Activated T-cell treated with anti-CD3 and anti-CD28 coated beads, Interleukin-2, amount 50 U/mL, for 4 hours (primary cell): ENCODE measurements at regions not wholly inside any gene's neighbourhood (a gene's known extent, or its start where the extent isn't known, plus 50 kb on each side); places are given as distances from the start of the nearest gene placed in this dataset.

Experiments
- ATAC-seq, 2 donors: fragments of 200-7000 bp; cut with Tn5 transposase; one replicate each; pipeline ENCODE4 v1.10.0; 2021
- DNase-seq: peaks from one replicate; pipeline ENCODE4 v3.0.0-alpha.2; 2020
- H3K27me3 Mint-ChIP-seq: one replicate; pipeline ENCODE4 v1.8.0; 2021; ENCODE audit warnings: low read depth, mixed read lengths
- H3K36me3 Mint-ChIP-seq: one replicate; pipeline ENCODE4 v1.8.0; 2022; ENCODE audit warnings: mixed read lengths; ENCODE audit not compliant: insufficient read depth
- H3K4me1 Mint-ChIP-seq: one replicate; pipeline ENCODE4 v1.8.0; 2021; ENCODE audit warnings: low read depth, mixed read lengths
- H3K4me3 Mint-ChIP-seq: one replicate; pipeline ENCODE4 v1.8.0; 2021; ENCODE audit warnings: mild to moderate bottlenecking, moderate library complexity, mixed read lengths
- H3K9me3 Mint-ChIP-seq: one replicate; pipeline ENCODE4 v1.8.0; 2021; ENCODE audit warnings: mixed read lengths

DNA sequence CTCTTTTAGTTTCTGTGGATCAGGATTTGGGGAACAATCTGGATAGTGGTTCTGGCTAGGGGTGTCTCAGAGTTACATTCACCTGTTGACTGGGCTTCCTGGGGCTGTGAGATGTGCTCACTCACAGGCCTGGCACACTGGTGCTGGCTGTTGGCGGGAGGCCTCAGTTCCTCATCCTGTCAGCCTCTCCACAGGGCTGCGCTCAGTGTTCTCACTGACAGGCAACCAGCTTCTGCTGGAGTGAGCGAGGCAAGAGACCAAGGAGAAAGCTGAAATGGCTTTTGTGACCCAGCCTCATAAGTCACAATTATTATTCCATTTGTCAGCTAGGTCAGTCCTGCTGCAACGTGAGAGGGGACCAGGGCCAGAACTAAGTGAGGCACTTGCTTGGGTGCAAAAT lies 180.6 kb upstream of the GLI2 start:
- Mint-ChIP-seq H3K36me3 (no peaks in the 10 kb centered on the region), H3K27me3 (peaks cover 27% of the 10 kb centered on the region), H3K9me3 (no peaks in the 10 kb centered on the region), H3K4me3 (no peak overlapping the region), H3K4me1 (no peaks in the 10 kb centered on the region)
- DNase-seq, result no peak
- ATAC-seq, result no peak

DNA sequence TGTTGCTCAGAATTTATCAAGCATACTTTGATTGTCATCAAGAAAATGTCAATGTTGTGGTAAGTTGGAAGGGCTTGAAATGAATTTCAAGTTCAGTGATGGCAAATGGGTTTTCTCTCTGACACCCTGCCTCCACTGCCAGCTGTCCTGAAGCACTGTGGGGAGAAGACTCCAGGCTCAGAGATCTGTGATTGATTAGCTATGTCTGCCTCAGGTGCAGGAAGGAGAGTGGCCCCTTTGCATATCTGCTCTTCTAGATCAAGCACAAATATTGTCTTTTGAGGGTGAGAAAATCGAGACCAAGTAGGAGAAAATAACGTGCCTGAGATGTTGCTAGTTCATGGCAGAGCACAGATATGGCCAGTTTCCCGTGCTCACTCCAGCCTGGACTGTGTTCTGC lies 178.8 kb upstream of the GLI2 start:
- Mint-ChIP-seq H3K36me3 (no peaks in the 10 kb centered on the region), H3K4me3 (no peak overlapping the region), H3K9me3 (no peaks in the 10 kb centered on the region), H3K4me1 (no peaks in the 10 kb centered on the region), H3K27me3 (peaks cover 25% of the 10 kb centered on the region)
- DNase-seq, result no peak
- no peak for ATAC-seq

DNA sequence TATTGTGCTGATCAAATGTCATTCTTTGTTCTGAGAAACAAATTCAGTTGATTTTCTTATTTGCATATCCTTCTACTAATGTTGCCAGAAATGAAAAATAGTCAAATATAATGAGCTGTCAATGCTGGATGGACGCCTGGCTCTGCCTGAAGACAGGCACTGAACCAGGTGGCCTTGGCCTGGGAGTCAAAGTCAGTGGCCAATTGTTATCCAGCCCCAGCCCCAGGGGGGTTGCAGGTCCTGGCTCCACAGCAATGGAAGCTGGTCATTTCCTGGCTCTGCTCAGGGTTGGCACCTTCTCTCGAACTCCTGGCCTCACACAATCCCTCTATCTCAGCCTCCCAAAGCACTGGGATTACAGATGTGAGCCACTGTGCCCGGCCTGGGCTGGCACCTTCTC lies 176.8 kb upstream of the GLI2 start:
- ATAC-seq, result no peak

DNA sequence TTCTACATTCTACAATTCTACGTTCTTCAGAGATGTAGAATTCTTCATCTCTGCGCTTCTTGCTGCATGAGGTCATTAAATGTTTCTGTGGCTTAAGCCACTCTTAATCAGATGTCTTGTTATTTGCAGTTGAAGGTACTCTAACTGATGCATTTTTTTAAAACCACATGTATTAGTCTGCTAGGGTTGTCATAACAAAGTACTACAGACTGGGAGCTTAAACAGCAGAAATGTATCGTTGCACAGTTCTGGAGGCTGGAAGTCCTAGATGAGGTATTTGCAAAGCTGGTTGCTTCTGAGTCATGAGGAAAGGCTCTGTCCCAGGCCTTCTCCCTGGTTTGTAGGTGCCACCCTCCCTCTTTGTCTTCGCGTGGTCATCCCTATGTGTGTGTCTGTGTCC lies 176.3 kb upstream of the GLI2 start:
- no peak for ATAC-seq

More for the DNA sequence above, 176.8 kb upstream of the GLI2 start:
- H3K4me1 Mint-ChIP-seq, result no peaks in the 10 kb centered on the region
- H3K4me3 Mint-ChIP-seq, result no peak overlapping the region
- H3K36me3 Mint-ChIP-seq, result no peaks in the 10 kb centered on the region
- peaks cover 17% of the 10 kb centered on the region for H3K27me3 Mint-ChIP-seq
- no peak for DNase-seq
- no peaks in the 10 kb centered on the region for H3K9me3 Mint-ChIP-seq

DNA sequence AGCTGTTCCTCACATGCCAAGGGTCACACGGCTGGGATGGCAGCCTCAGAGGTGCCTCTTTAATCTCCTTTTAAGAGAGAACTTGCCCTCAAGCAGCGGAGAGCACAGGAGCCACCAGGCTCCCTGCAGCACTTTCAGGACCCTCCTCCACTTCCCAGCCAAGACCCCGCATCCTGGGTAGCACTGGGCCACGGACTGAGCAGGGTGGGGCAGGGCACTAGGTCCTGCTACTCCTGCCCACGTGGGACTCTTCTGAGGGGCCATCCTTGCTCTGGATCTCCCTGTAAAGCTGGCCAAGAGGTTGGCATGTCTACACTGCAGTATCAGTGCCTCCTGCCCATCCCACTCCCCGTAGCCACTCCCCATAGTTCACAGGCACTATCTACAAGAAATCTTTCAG lies 175.3 kb upstream of the GLI2 start:
- Mint-ChIP-seq H3K4me3 (no peak overlapping the region), H3K27me3 (peaks cover 11% of the 10 kb centered on the region), H3K4me1 (no peaks in the 10 kb centered on the region), H3K9me3 (no peaks in the 10 kb centered on the region), H3K36me3 (no peaks in the 10 kb centered on the region)
- ATAC-seq, result no peak
- DNase-seq, result no peak

More for the DNA sequence above, 176.3 kb upstream of the GLI2 start:
- no peak overlapping the region for H3K4me3 Mint-ChIP-seq
- no peaks in the 10 kb centered on the region for H3K36me3 Mint-ChIP-seq
- DNase-seq, result no peak
- no peaks in the 10 kb centered on the region for H3K4me1 Mint-ChIP-seq
- peaks cover 15% of the 10 kb centered on the region for H3K27me3 Mint-ChIP-seq
- H3K9me3 Mint-ChIP-seq, result no peaks in the 10 kb centered on the region

DNA sequence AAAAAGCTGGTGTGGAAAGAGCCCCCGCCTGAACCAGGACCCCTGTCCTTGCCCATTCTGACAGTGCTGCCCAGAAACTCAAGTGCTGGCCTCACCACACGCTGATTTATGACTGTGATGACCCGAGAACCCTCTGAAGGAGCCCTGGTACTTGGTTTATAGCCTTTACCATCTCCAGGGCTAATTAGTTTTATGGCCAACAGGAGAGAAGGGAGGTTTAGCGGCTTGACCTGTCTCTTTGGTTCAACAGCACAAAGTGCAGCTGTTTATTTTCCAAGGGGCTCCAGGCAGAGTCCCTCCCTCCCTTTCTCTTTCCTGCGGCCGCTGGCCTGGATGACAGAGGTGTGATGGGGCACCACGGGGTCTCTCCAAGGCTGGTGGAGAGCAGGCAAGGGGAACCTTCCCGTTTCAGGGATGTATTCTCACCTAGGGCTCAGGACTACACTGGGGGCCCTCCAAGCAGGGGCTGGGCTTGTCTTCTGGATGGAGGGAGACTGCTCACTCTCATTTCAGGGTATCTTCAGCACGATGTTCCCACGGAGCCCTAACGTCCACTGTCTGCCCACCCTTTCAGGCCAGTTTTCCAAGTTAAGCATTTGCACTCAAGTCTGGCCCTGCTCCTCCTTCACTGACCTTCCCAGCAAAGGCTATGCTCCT lies 174.2 kb upstream of the GLI2 start:
- DNase-seq, result no peak
- H3K4me1 Mint-ChIP-seq, result no peaks in the 10 kb centered on the region
- no peaks in the 10 kb centered on the region for H3K36me3 Mint-ChIP-seq
- H3K4me3 Mint-ChIP-seq, result no peak overlapping the region
- no peaks in the 10 kb centered on the region for H3K9me3 Mint-ChIP-seq
- ATAC-seq, result no peak
- H3K27me3 Mint-ChIP-seq, result peaks cover 7% of the 10 kb centered on the region

DNA sequence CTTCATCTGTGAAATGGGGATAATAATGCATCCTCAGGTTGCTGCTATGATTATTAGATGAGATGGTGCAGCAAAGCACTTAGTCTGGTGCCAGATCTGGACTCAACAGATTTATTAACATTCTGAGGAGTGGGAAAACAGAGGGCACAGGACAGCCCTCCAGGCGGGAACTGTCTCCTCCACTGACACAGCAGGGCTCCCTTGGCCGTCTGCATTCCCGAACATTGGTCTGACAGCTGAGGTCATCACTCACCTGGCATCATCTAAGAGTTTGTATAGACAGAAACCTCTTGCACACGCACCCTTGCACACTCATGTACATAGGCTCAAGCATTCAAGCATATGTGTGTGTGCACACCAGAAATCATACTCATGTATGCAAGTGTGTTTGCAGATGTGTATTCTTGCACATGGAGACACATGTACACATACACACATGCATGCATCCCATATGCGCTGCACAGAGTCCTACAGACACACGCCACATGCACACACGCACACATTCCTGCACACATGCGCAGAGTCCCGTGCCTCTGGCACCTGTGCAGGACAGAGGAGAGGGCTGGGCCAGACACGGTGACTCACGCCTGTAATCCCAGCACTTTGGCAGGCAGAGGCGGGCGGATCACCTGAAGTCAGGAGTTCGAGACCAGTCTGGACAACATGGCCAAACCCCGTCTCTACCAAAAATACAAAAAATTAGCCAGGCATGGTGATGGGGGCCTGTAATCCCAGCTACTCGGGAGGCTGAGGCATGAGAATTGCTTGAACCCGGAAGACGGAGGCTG lies 173.3 kb upstream of the GLI2 start:
- Mint-ChIP-seq H3K4me3 (no peak overlapping the region), H3K27me3 (peaks cover 4% of the 10 kb centered on the region), H3K9me3 (no peaks in the 10 kb centered on the region), H3K36me3 (no peaks in the 10 kb centered on the region), H3K4me1 (no peaks in the 10 kb centered on the region)
- DNase-seq (no peak), ATAC-seq (no peak)

DNA sequence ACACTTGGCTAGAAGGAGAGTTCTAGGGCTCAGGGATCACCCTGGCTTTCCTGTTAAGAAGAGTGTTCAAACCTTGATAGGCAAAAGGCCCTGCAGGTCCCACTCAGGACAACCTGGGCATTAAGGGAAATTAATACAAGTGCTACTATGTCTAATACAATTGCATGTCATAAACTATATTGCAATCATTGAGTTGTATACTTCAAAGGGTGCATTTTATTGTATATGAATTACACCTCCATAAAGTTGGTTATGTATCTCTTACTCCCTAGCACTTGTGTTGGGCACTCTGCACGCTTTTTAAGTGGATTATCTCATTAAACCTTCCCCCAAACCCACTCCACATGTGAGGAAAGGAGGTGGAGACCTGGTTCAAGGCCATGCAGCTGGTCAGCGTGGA lies 172.1 kb upstream of the GLI2 start:
- Mint-ChIP-seq H3K9me3 (no peaks in the 10 kb centered on the region), H3K4me3 (no peak overlapping the region), H3K27me3 (peaks cover 2% of the 10 kb centered on the region), H3K4me1 (no peaks in the 10 kb centered on the region), H3K36me3 (no peaks in the 10 kb centered on the region)
- ATAC-seq, result no peak
- DNase-seq, result no peak

DNA sequence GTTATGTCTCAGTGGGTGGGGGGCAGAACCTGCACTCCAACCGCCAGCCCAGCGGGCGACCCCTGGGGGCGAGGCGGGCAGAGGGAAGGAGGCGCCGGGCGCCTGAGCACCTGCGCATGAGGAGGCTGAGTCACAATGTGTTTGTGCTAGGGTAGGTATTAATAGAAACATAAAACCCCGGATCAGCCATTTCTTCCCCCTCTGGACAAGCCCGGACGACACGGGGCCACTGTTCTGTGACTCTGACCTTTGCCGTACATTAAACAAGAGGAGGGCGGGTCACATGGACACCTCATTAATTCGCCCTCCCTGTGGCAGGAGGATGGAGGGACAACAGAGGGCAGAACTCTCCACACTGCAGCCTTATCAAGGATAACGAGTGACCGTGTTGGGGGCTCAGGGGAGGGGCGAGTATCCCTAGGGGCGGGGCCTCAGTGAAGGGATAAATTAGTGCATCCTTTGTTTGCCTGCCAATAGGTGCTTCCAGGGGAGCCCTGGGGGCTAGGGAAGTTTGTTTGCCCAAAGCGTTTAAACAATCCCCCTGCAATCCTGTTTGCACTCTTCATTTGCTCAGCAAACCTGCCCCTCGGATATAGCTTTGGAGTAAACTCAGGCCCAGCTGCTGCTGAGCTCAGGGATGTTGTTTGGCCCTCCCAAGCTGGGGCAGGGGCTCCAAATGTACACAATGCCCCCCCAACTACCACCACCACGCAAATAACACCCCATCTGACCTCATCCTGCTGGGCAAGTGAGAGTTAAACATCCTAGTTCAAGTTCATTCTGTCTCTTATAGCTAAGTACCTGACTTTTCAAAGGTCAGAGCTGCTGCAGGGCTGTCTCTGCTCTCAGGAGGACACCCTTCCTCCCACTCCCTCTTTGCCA lies 171.2 kb upstream of the GLI2 start:
- H3K4me3 Mint-ChIP-seq, result no peak overlapping the region
- no peak for ATAC-seq
- H3K36me3 Mint-ChIP-seq, result no peaks in the 10 kb centered on the region
- no peaks in the 10 kb centered on the region for H3K4me1 Mint-ChIP-seq
- DNase-seq, result no peak
- H3K27me3 Mint-ChIP-seq, result peaks cover 2% of the 10 kb centered on the region
- no peaks in the 10 kb centered on the region for H3K9me3 Mint-ChIP-seq

DNA sequence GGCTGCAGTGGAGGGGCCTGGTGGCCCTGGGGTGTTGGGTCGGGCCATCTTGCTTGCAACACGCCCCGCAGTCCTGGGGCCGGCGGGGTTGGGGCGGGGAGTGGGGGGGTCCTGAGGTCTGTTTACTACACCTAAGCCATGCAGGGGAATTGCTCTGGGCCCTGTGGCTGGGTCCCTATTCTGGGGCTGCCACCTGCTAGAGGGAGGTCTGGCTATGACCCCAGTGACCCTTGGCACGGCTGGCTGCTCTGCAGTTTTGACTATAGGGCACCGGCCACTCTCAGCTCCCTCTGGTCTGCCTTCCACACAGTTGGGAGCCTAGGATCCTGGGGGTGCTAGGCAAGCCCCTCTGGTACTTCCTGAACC lies 170.6 kb upstream of the GLI2 start:
- Mint-ChIP-seq H3K9me3 (no peaks in the 10 kb centered on the region), H3K36me3 (no peaks in the 10 kb centered on the region), H3K4me3 (no peak overlapping the region), H3K4me1 (no peaks in the 10 kb centered on the region), H3K27me3 (peaks cover 2% of the 10 kb centered on the region)
- ATAC-seq (no peak), DNase-seq (no peak)

DNA sequence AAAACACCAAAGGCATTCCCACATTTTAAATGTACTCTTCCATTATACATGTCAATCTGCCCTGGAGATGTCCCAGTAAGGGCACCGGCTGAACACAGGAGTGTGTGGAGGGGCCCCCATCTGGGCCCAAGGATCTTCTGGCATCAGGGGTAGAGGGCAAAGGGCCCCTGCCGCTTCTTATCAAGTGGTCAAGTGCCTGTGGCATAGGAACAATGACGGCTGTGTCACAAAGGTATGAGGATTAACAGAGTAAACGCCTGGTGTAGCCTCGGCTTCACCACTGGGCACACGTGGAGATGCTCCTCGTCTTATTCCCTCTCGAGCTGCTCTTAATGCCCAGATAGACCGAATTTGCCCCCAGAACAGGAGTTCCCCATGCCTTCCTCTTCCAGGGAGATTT lies 169.7 kb upstream of the GLI2 start:
- DNase-seq, result no peak
- no peak overlapping the region for H3K4me3 Mint-ChIP-seq
- peaks cover 2% of the 10 kb centered on the region for H3K27me3 Mint-ChIP-seq
- H3K4me1 Mint-ChIP-seq, result no peaks in the 10 kb centered on the region
- ATAC-seq, result no peak
- H3K9me3 Mint-ChIP-seq, result no peaks in the 10 kb centered on the region
- no peaks in the 10 kb centered on the region for H3K36me3 Mint-ChIP-seq

DNA sequence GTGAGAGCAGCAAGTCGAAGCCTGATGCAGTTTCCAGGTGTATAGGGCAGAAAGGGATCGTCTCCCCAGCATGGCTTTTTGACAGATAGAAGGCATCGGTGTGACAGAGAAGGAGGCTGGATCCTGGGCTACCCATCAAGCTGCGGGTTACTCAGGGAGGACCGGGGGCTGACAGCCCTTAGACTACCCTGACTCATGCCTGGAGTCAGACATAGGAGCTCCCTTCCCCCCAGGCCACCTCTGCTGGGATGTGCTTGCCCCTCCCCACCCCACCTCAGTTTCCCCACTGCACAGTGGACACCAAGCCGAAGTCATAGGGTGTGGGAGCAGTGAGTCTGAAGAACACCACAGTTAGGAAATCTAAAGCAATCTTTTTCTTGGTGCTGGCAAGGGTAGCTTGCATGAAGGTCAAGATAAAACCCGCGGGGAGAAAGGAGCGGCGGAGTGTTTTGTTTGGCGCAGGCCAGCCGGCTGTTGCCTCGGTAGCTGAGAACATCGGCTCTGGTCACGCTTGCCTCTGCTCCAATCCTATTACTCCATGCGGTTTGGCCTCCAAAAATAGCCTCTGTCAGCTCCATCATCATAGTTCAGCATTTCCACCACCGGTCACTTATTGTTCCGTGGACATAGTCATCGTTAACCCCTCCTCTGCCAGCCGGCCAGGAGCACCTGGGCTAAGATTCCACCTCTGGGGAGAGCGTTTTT lies 169.2 kb upstream of the GLI2 start:
- ATAC-seq (no peak), DNase-seq (no peak)
- no peaks in the 10 kb centered on the region for H3K9me3 Mint-ChIP-seq

DNA sequence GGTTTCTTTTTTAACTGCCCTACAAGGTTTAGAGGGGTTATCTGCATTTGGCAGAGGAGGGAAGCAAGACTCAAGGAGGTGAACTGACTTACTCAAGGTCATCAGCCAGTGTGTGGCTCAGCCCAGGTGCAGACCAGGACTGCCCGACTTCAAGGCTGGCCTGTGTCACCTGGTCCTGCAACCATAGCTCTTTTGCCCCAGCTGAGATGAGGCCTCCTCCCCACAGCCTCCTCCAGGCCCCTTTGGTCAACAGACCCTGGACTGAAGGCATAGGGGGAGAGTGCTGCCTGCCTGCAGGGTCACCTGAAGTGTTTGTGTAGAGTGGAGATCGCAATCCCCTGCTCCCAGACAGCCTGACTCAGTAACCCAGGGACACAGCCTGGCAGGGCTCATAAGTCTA lies 168.5 kb upstream of the GLI2 start:
- DNase-seq (no peak), ATAC-seq (no peak)
- H3K4me3 Mint-ChIP-seq, result no peak overlapping the region
- H3K9me3 Mint-ChIP-seq, result no peaks in the 10 kb centered on the region
- no peaks in the 10 kb centered on the region for H3K4me1 Mint-ChIP-seq
- H3K27me3 Mint-ChIP-seq, result peaks cover under 1% of the 10 kb centered on the region
- no peaks in the 10 kb centered on the region for H3K36me3 Mint-ChIP-seq

More for the DNA sequence above, 169.2 kb upstream of the GLI2 start:
- H3K36me3 Mint-ChIP-seq, result no peaks in the 10 kb centered on the region
- no peak overlapping the region for H3K4me3 Mint-ChIP-seq
- peaks cover 2% of the 10 kb centered on the region for H3K27me3 Mint-ChIP-seq
- H3K4me1 Mint-ChIP-seq, result no peaks in the 10 kb centered on the region
